GM18861 (cell line): ENCODE measurements at regions not wholly inside any gene's neighbourhood (a gene's known extent, or its start where the extent isn't known, plus 50 kb on each side); places are given as distances from the start of the nearest gene placed in this dataset.
"Not testable (repeated sequence)": the region's sequence is repeated elsewhere in the genome, so short reads cannot be mapped to it uniquely, and the experiment has no call there.

ENCODE experiments used
- ATAC-seq: cut with Tn5 transposase; IDR thresholded peaks from one replicate; pipeline ENCODE4 v1.9.1; 2021; ENCODE audit not compliant: unreplicated experiment

- no peak for ATAC-seq
Observed at GRCh38 chr2:12467303-12467702, 249.4 kb upstream of the TRIB2 start.

GRCh38 chr2:12469141-12469561 is 247.6 kb upstream of the TRIB2 start:
- ATAC-seq = no peak

- not testable (repeated sequence) for ATAC-seq
Observed at GRCh38 chr2:12472265-12472664, 244.5 kb upstream of the TRIB2 start.

- no peak for ATAC-seq
Observed at GRCh38 chr2:12478151-12479064, 238.3 kb upstream of the TRIB2 start.

- ATAC-seq = no peak
Observed at GRCh38 chr2:12479065-12479601, 237.6 kb upstream of the TRIB2 start.

- no peak for ATAC-seq
Observed at GRCh38 chr2:12484536-12485115, 232.1 kb upstream of the TRIB2 start.

GRCh38 chr2:12486205-12487118 is 230.3 kb upstream of the TRIB2 start:
- no peak for ATAC-seq

- ATAC-seq = no peak
Observed at GRCh38 chr2:12487253-12488004, 229.3 kb upstream of the TRIB2 start.

GRCh38 chr2:12488352-12489318 is 228.1 kb upstream of the TRIB2 start:
- no peak for ATAC-seq

GRCh38 chr2:12490641-12491040 is 226.1 kb upstream of the TRIB2 start:
- no peak for ATAC-seq

GRCh38 chr2:12492360-12492759 is 224.4 kb upstream of the TRIB2 start:
- not testable (repeated sequence) for ATAC-seq

GRCh38 chr2:12493031-12493513 is 223.7 kb upstream of the TRIB2 start:
- no peak for ATAC-seq

GRCh38 chr2:12495247-12495868 is 221.4 kb upstream of the TRIB2 start:
- no peak for ATAC-seq

- no peak for ATAC-seq
Observed at GRCh38 chr2:12498286-12498685, 218.4 kb upstream of the TRIB2 start.

- no peak for ATAC-seq
Observed at GRCh38 chr2:12498704-12499103, 218.0 kb upstream of the TRIB2 start.

- no peak for ATAC-seq
Observed at GRCh38 chr2:12500899-12501298, 215.8 kb upstream of the TRIB2 start.

- ATAC-seq = peak; percentile 90
Observed at GRCh38 chr2:12501469-12502158, 215.1 kb upstream of the TRIB2 start.

- no peak for ATAC-seq
Observed at GRCh38 chr2:12502759-12503158, 214.0 kb upstream of the TRIB2 start.
